ENCODE measurements at regions not wholly inside any gene's neighbourhood (a gene's known extent, or its start where the extent isn't known, plus 50 kb on each side); places are given as distances from the start of the nearest gene placed in this dataset.

DNA sequence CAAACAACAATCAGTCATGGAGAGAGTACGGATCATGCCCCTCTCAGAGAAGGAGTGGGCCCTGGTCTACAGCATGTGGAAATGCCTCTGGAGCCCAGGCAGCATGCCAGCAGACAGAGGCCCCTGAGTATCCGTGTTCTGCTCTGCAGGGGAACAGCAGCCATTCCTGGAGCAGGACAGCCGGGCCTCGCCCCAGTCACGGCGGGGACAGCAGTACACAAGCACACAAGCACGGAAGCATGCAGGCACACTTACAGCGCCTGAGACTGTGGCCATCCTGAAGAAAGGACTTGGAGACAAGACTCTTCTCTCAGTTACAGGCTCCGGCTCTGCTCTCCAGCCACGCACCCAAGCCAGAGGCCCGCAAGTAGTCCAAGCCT is 102.6 kb upstream of the ALDH1B1 start:
- Histone ChIP-seq H3K4ac (ENCODE audit: low read depth, low read length) (no peak overlapping the region), H2BK20ac (ENCODE audit: low read depth, low read length, poor library complexity, severe bottlenecking) (no peak overlapping the region), H2BK12ac (ENCODE audit: insufficient read length, low read depth, low read length) (no peak overlapping the region), H2BK5ac (ENCODE audit: insufficient read length, low read length) (no peak overlapping the region), H2BK15ac (ENCODE audit: low read depth, low read length) (no peak overlapping the region), H3K18ac (ENCODE audit: insufficient read length, low read depth, low read length) (no peak overlapping the region), H3K9me3 (ENCODE audit: control insufficient read depth, low read depth, low read length) (no peaks in the 10 kb centered on the region), H3K79me1 (ENCODE audit: insufficient read depth, low read depth, low read length, poor library complexity, severe bottlenecking) (no peaks in the 10 kb centered on the region), H2BK120ac (ENCODE audit: low read depth, low read length, poor library complexity, severe bottlenecking) (no peak overlapping the region), H3K27ac (ENCODE audit: insufficient read length, low read depth, low read length) (no peak overlapping the region), H3T11ph (ENCODE audit: low read length) (no peak overlapping the region), H3K4me1 (ENCODE audit: insufficient read depth, low read length) (peaks cover 2% of the 10 kb centered on the region; the same call in 1 of the 2 replicates), H3K9ac (ENCODE audit: extremely low read depth, insufficient read length, low read length) (no peak overlapping the region), H3K79me2 (ENCODE audit: insufficient read depth, low read length) (no peaks in the 10 kb centered on the region), H3K27me3 (ENCODE audit: insufficient read depth, low read length) (no peaks in the 10 kb centered on the region), H4K8ac (replicated peaks; ENCODE audit: insufficient read length, low read depth, low read length) (no peak overlapping the region), H4K20me1 (ENCODE audit: control insufficient read depth, insufficient read depth, insufficient read length) (no peaks in the 10 kb centered on the region), H3K14ac (ENCODE audit: insufficient read depth, low read length) (no peak overlapping the region), H3K56ac (ENCODE audit: insufficient read length, low read depth, low read length) (no peak overlapping the region), H3K23me2 (ENCODE audit: insufficient read length, low read depth, low read length, poor library complexity, severe bottlenecking) (no peaks in the 10 kb centered on the region), H2AFZ (ENCODE audit: low read length) (no peak overlapping the region), H2AK5ac (ENCODE audit: insufficient read length, low read length) (no peak overlapping the region), H4K5ac (ENCODE audit: insufficient read length, low read depth, low read length) (no peak overlapping the region), H4K91ac (ENCODE audit: insufficient read length, low read depth, low read length) (no peak overlapping the region), H3K23ac (ENCODE audit: insufficient read length, low read depth, low read length) (no peak overlapping the region), H3K4me2 (ENCODE audit: insufficient read depth, insufficient read length, low read length) (no peak overlapping the region)
- no peaks in the 10 kb centered on the region; a peak in 1 of 7 replicates for H3K36me3 Mint-ChIP-seq (ENCODE audit: insufficient read depth in 1 of 3, low read depth in 3 of 3)
- H3K9me3 Mint-ChIP-seq, result no peaks in the 10 kb centered on the region; a peak in 1 of 5 replicates
- TF ChIP-seq, protein P1, sequence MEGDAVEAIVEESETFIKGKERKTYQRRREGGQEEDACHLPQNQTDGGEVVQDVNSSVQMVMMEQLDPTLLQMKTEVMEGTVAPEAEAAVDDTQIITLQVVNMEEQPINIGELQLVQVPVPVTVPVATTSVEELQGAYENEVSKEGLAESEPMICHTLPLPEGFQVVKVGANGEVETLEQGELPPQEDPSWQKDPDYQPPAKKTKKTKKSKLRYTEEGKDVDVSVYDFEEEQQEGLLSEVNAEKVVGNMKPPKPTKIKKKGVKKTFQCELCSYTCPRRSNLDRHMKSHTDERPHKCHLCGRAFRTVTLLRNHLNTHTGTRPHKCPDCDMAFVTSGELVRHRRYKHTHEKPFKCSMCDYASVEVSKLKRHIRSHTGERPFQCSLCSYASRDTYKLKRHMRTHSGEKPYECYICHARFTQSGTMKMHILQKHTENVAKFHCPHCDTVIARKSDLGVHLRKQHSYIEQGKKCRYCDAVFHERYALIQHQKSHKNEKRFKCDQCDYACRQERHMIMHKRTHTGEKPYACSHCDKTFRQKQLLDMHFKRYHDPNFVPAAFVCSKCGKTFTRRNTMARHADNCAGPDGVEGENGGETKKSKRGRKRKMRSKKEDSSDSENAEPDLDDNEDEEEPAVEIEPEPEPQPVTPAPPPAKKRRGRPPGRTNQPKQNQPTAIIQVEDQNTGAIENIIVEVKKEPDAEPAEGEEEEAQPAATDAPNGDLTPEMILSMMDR (conservative IDR thresholded peaks at IDR 0.05), result no peak
- H3K4me3 Mint-ChIP-seq, result no peak overlapping the region
- H3K4me1 Mint-ChIP-seq, result peaks cover 4 to 12% of the 10 kb centered on the region in 2 experiments
- peaks cover 48% of the 10 kb centered on the region for H3K27me3 Mint-ChIP-seq (ENCODE audit: low read depth)
- WGBS (ENCODE audit: extremely low coverage, insufficient read length, low lambda C conversion rate), result no CpG with 5 or more reads among the region's 11 CpGs
- H3K27ac Mint-ChIP-seq, result no peak overlapping the region
- no peak for DNase-seq

Measured in H9 (cell line).